MM.1S (cell line): ENCODE measurements at regions not wholly inside any gene's neighbourhood (a gene's known extent, or its start where the extent isn't known, plus 50 kb on each side); places are given as distances from the start of the nearest gene placed in this dataset.

ENCODE experiments used
- DNase-seq: peaks from one replicate; pipeline ENCODE4 v3.0.0-alpha.2; 2015
- H2AFZ ChIP-seq: fragments of 300-600 bp; sonication (generic); 2 replicates; pipeline ENCODE4 v1.6.0; 2016; ENCODE audit warnings: antibody characterized with exemption, low read length
- H3F3A ChIP-seq: fragments of 300-600 bp; sonication (generic); 2 replicates; pipeline ENCODE4 v1.6.1; 2016; ENCODE audit warnings: mild to moderate bottlenecking, antibody characterized with exemption, low read length, moderate library complexity, mixed read lengths; ENCODE audit not compliant: insufficient read depth
- H3K27ac ChIP-seq: fragments of 300-600 bp; sonication (generic); 2 replicates; pipeline ENCODE4 v1.5.1; 2016; ENCODE audit warnings: mild to moderate bottlenecking, low read length
- H3K27me3 ChIP-seq: fragments of 300-600 bp; sonication (generic); replicated peaks from 2 replicates; pipeline ENCODE4 v1.6.0; 2016; ENCODE audit warnings: low read length; ENCODE audit not compliant: insufficient read depth
- H3K36me3 ChIP-seq: fragments of 300-600 bp; sonication (generic); replicated peaks from 2 replicates; pipeline ENCODE4 v1.6.1; 2016; ENCODE audit warnings: mild to moderate bottlenecking, low read length, mixed read lengths; ENCODE audit not compliant: insufficient read depth
- H3K4me1 ChIP-seq: fragments of 300-600 bp; sonication (generic); 2 replicates; pipeline ENCODE4 v1.6.1; 2016; ENCODE audit warnings: low read length, mixed read lengths
- H3K4me2 ChIP-seq: fragments of 300-600 bp; sonication (generic); 2 replicates; pipeline ENCODE4 v1.6.0; 2016; ENCODE audit warnings: low read depth, low read length
- H3K4me3 ChIP-seq: fragments of 300-600 bp; sonication (generic); 2 replicates; pipeline ENCODE4 v1.5.1; 2016; ENCODE audit warnings: low read length, mixed read lengths
- H3K79me2 ChIP-seq: fragments of 300-600 bp; sonication (generic); 2 replicates; pipeline ENCODE4 v1.6.1; 2016; ENCODE audit warnings: mixed run types, low read length, mixed read lengths
- H3K9ac ChIP-seq: fragments of 300-600 bp; sonication (generic); 2 replicates; pipeline ENCODE4 v1.6.1; 2016; ENCODE audit warnings: low read length, mixed read lengths
- H3K9me2 ChIP-seq: fragments of 300-600 bp; sonication (generic); replicated peaks from 2 replicates; pipeline ENCODE4 v1.6.1; 2016; ENCODE audit warnings: mild to moderate bottlenecking, low read length, mixed read lengths; ENCODE audit not compliant: insufficient read depth
- H3K9me3 ChIP-seq: fragments of 300-600 bp; sonication (generic); replicated peaks from 2 replicates; pipeline ENCODE4 v1.6.1; 2016; ENCODE audit warnings: mild to moderate bottlenecking, low read length, mixed read lengths; ENCODE audit not compliant: insufficient read depth
- H4K20me1 ChIP-seq: fragments of 300-600 bp; sonication (generic); 2 replicates; pipeline ENCODE4 v1.6.1; 2016; ENCODE audit warnings: mild to moderate bottlenecking, low read length, moderate library complexity, mixed read lengths; ENCODE audit not compliant: insufficient read depth
- CTCF ChIP-seq: fragments of 300-600 bp; sonication (generic); IDR thresholded peaks from 2 replicates; pipeline ENCODE4 v1.5.1; 2016; ENCODE audit warnings: antibody characterized with exemption, low read length, mixed read lengths
- EZH2 ChIP-seq: fragments of 300-600 bp; sonication (generic); optimal IDR thresholded peaks from 2 replicates; pipeline ENCODE3; 2017; ENCODE audit warnings: low read depth, mild to moderate bottlenecking, antibody characterized with exemption, low read length, mixed read lengths
- EZH2phosphoT487 ChIP-seq: fragments of 300-600 bp; sonication (generic); IDR thresholded peaks from 2 replicates; pipeline ENCODE4 v1.6.1; 2018; ENCODE audit warnings: antibody characterized with exemption, low read length

- no peak overlapping the region for H3K9ac ChIP-seq
- H3K4me2 ChIP-seq = no peak overlapping the region
- no peaks in the 10 kb centered on the region for H3K79me2 ChIP-seq
- TF ChIP-seq EZH2phosphoT487 (no peak), CTCF (no peak), EZH2 (no peak)
- no peaks in the 10 kb centered on the region for H3K4me1 ChIP-seq
- DNase-seq = no peak
- no peaks in the 10 kb centered on the region for H3K27me3 ChIP-seq
- no peak overlapping the region for H3K27ac ChIP-seq
- no peaks in the 10 kb centered on the region for H3K9me2 ChIP-seq
- H3K9me3 ChIP-seq = no peaks in the 10 kb centered on the region
- no peak overlapping the region for H3K4me3 ChIP-seq
- H2AFZ ChIP-seq = no peak overlapping the region
- no peaks in the 10 kb centered on the region for H3K36me3 ChIP-seq
- H4K20me1 ChIP-seq = no peaks in the 10 kb centered on the region
- H3F3A ChIP-seq = no peaks in the 10 kb centered on the region
These were observed 1303.6 kb downstream of the UQCRFS1 start for GRCh38 chr19:27909185-27909840.

GRCh38 chr19:27906081-27906480, 1306.9 kb downstream of the UQCRFS1 start:
- Histone ChIP-seq H3K79me2 (no peaks in the 10 kb centered on the region), H3K27ac (no peak overlapping the region), H3K4me1 (no peaks in the 10 kb centered on the region), H3K27me3 (no peaks in the 10 kb centered on the region), H3K9me2 (no peaks in the 10 kb centered on the region), H3F3A (no peaks in the 10 kb centered on the region), H3K9ac (no peak overlapping the region), H3K36me3 (no peaks in the 10 kb centered on the region), H2AFZ (no peak overlapping the region), H3K4me3 (no peak overlapping the region), H4K20me1 (no peaks in the 10 kb centered on the region), H3K4me2 (no peak overlapping the region), H3K9me3 (no peaks in the 10 kb centered on the region)
- no peak for DNase-seq
- TF ChIP-seq EZH2phosphoT487 (no peak), CTCF (no peak), EZH2 (no peak)

- no peak overlapping the region for H3K4me3 ChIP-seq
- H3F3A ChIP-seq = no peaks in the 10 kb centered on the region
- no peaks in the 10 kb centered on the region for H4K20me1 ChIP-seq
- no peak for DNase-seq
- no peak overlapping the region for H3K27ac ChIP-seq
- no peak overlapping the region for H2AFZ ChIP-seq
- no peak overlapping the region for H3K9ac ChIP-seq
- no peaks in the 10 kb centered on the region for H3K4me1 ChIP-seq
- no peaks in the 10 kb centered on the region for H3K9me2 ChIP-seq
- no peaks in the 10 kb centered on the region for H3K79me2 ChIP-seq
- no peaks in the 10 kb centered on the region for H3K36me3 ChIP-seq
- H3K27me3 ChIP-seq = no peaks in the 10 kb centered on the region
- no peaks in the 10 kb centered on the region for H3K9me3 ChIP-seq
- H3K4me2 ChIP-seq = no peak overlapping the region
- no peak for TF ChIP-seq EZH2phosphoT487
- TF ChIP-seq EZH2 = no peak
- TF ChIP-seq CTCF = no peak
These were observed 1307.9 kb downstream of the UQCRFS1 start for GRCh38 chr19:27905074-27905473.
